SK-N-SH (cell line): ENCODE measurements at regions not wholly inside any gene's neighbourhood (a gene's known extent, or its start where the extent isn't known, plus 50 kb on each side); places are given as distances from the start of the nearest gene placed in this dataset.

Source experiments
- CTCF ChIA-PET: fragments of 300-600, 350-600 bp; formaldehyde crosslinking; extraction: SDS; loops from one replicate; lab custom pipeline; 2021; lab: Yijun Ruan, JAX
- POLR2A ChIA-PET: fragments of 350-600 bp; sonication (Branson Sonifier 250); formaldehyde crosslinking; extraction: SDS; loops from one replicate; lab custom pipeline; 2020; ENCODE audit warnings: antibody characterized with exemption, inconsistent platforms; lab: Yijun Ruan, JAX
- DNase-seq: peaks from one replicate; pipeline ENCODE4 v3.0.0; 2012
- H2AFZ ChIP-seq: fragments of 200-600 bp; sonication (generic); 2 replicates; pipeline ENCODE4 v1.8.1; 2016; ENCODE audit warnings: antibody characterized with exemption, mild to moderate bottlenecking, low read depth
- H3F3A ChIP-seq: fragments of 200-600 bp; sonication (generic); replicated peaks from 2 replicates; pipeline ENCODE3; 2016; ENCODE audit warnings: antibody characterized with exemption, mild to moderate bottlenecking; ENCODE audit not compliant: insufficient read depth
- H3K27ac ChIP-seq, 2 experiments: fragments of 200-500 bp in 1 of 2; fragments of 200-600 bp in 1 of 2; sonication (Bioruptor generic) in 1 of 2; sonication (generic), shearing (Covaris generic) in 1 of 2; 2 replicates each; pipeline versions ENCODE4 v1.5.1 to v1.6.1; 2014 to 2016; ENCODE audit warnings: low read depth in 2 of 2, inconsistent platforms in 1 of 2, low read length in 1 of 2, mild to moderate bottlenecking in 1 of 2, mixed read lengths in 1 of 2
- H3K27me3 ChIP-seq: fragments of 200-600 bp; sonication (generic), shearing (Covaris generic); 2 replicates; pipeline ENCODE4 v1.6.1; 2016; ENCODE audit warnings: mixed run types; ENCODE audit not compliant: insufficient read depth
- H3K36me3 ChIP-seq, 2 experiments: fragments of 200-500 bp in 1 of 2; fragments of 200-600 bp in 1 of 2; sonication (Bioruptor generic) in 1 of 2; sonication (generic) in 1 of 2; replicated peaks in 1 of 2; 2 replicates each; pipeline versions ENCODE3 to v1.5.1; 2014 to 2016; ENCODE audit warnings: low read length in 1 of 2, mild to moderate bottlenecking in 1 of 2; ENCODE audit not compliant: insufficient read depth in 2 of 2, control insufficient read depth in 1 of 2
- H3K4me1 ChIP-seq, 2 experiments: fragments of 200-500 bp in 1 of 2; fragments of 200-600 bp in 1 of 2; sonication (Bioruptor generic) in 1 of 2; sonication (generic), shearing (Covaris generic) in 1 of 2; 2 replicates each; pipeline versions ENCODE4 v1.5.1 to v1.6.1; 2014 to 2016; ENCODE audit warnings: low read depth in 1 of 2, low read length in 1 of 2, mixed run types in 1 of 2; ENCODE audit not compliant: insufficient read depth in 2 of 2, control insufficient read depth in 1 of 2
- H3K4me2 ChIP-seq: fragments of 200-600 bp; sonication (generic), shearing (Covaris generic); 2 replicates; pipeline ENCODE4 v1.6.1; 2017; ENCODE audit warnings: mixed run types
- H3K4me3 ChIP-seq, 2 experiments: fragments of 200-500 bp in 1 of 2; fragments of 200-600 bp in 1 of 2; sonication (Bioruptor generic) in 1 of 2; sonication (generic), shearing (Covaris generic) in 1 of 2; 2 replicates each; pipeline versions ENCODE4 v1.5.1 to v1.8.1; 2014 to 2016; ENCODE audit warnings: low read depth in 2 of 2, inconsistent platforms in 1 of 2, low read length in 1 of 2, mild to moderate bottlenecking in 1 of 2, mixed read lengths in 1 of 2, moderate library complexity in 1 of 2
- H3K79me2 ChIP-seq: fragments of 200-600 bp; sonication (generic); 2 replicates; pipeline ENCODE4 v1.8.1; 2017; ENCODE audit warnings: mild to moderate bottlenecking; ENCODE audit not compliant: insufficient read depth
- H3K9ac ChIP-seq: fragments of 200-600 bp; sonication (generic); 2 replicates; pipeline ENCODE4 v1.6.1; 2017; ENCODE audit warnings: mixed run types
- H3K9me2 ChIP-seq: fragments of 200-600 bp; sonication (generic); 2 replicates; pipeline ENCODE4 v1.6.1; 2017; ENCODE audit warnings: mixed run types
- H3K9me3 ChIP-seq: fragments of 200-600 bp; sonication (generic); 2 replicates; pipeline ENCODE4 v1.6.1; 2017; ENCODE audit warnings: mixed run types, mild to moderate bottlenecking, moderate library complexity
- H4K20me1 ChIP-seq: fragments of 200-600 bp; sonication (generic); 2 replicates; pipeline ENCODE4 v1.6.1; 2017; ENCODE audit warnings: mild to moderate bottlenecking, mixed run types; ENCODE audit not compliant: insufficient read depth
- EP300 ChIP-seq, 2 experiments: IDR thresholded peaks; 2 replicates each; pipeline versions ENCODE4 v1.4.0 to v1.6.1; 2012; ENCODE audit warnings: borderline replicate concordance in 1 of 2, low read depth in 1 of 2, low read length in 1 of 2
- EZH2phosphoT487 ChIP-seq: fragments of 200-600 bp; sonication (generic); IDR thresholded peaks from 2 replicates; pipeline ENCODE4 v1.6.1; 2017; ENCODE audit warnings: low read depth, mixed run types, mild to moderate bottlenecking, antibody characterized with exemption, moderate library complexity, borderline replicate concordance
- FOSL2 ChIP-seq: IDR thresholded peaks from 2 replicates; pipeline ENCODE4 v1.4.0; 2012; ENCODE audit warnings: low read depth, mild to moderate bottlenecking, moderate library complexity, borderline replicate concordance
- FOXM1 ChIP-seq: IDR thresholded peaks from 2 replicates; pipeline ENCODE4 v1.4.0; 2012; ENCODE audit warnings: low read depth, mild to moderate bottlenecking
- GABPA ChIP-seq: IDR thresholded peaks from 2 replicates; pipeline ENCODE4 v1.4.0; 2012; ENCODE audit warnings: low read depth, mild to moderate bottlenecking
- GATA2 ChIP-seq: sonication (generic); formaldehyde crosslinking; IDR thresholded peaks from 2 replicates; pipeline ENCODE4 v1.5.0; 2020; ENCODE audit warnings: mild to moderate bottlenecking, missing genetic modification reagents
- MAX ChIP-seq: IDR thresholded peaks from 2 replicates; pipeline ENCODE4 v1.4.0; 2012; ENCODE audit warnings: low read depth
- RCOR1 ChIP-seq: fragments of 150-350 bp; IDR thresholded peaks from 2 replicates; pipeline ENCODE4 v1.6.1; 2017; ENCODE audit warnings: antibody characterized with exemption, low read length
- RFX5 ChIP-seq: IDR thresholded peaks from 2 replicates; pipeline ENCODE4 v1.6.1; 2012; ENCODE audit warnings: mild to moderate bottlenecking, improper control_type of control experiment, low read length
- RXRA ChIP-seq: IDR thresholded peaks from 2 replicates; pipeline ENCODE4 v1.4.0; 2012; ENCODE audit warnings: low read depth, mild to moderate bottlenecking, borderline replicate concordance
- SIN3A ChIP-seq: IDR thresholded peaks from 2 replicates; pipeline ENCODE4 v1.6.1; 2012; ENCODE audit warnings: low read depth, mild to moderate bottlenecking, low read length, moderate library complexity, borderline replicate concordance
- TAF1 ChIP-seq: IDR thresholded peaks from 2 replicates; pipeline ENCODE4 v1.6.1; 2012; ENCODE audit warnings: low read depth, mild to moderate bottlenecking, low read length, moderate library complexity, borderline replicate concordance
- TEAD4 ChIP-seq: IDR thresholded peaks from 2 replicates; pipeline ENCODE4 v1.4.0; 2012; ENCODE audit warnings: mild to moderate bottlenecking, borderline replicate concordance; ENCODE audit not compliant: insufficient read depth
- USF2 ChIP-seq: fragments of 150-350 bp; IDR thresholded peaks from 2 replicates; pipeline ENCODE4 v1.6.1; 2017; ENCODE audit warnings: antibody characterized with exemption, low read length, low read depth, borderline replicate concordance
- ZBTB33 ChIP-seq: IDR thresholded peaks from 2 replicates; pipeline ENCODE4 v1.4.0; 2012; ENCODE audit warnings: low read depth, borderline replicate concordance
- WGBS: methylation state at CpG from one replicate; pipeline ENCODE4 v1.1.6; 2017; ENCODE audit warnings: low lambda C conversion rate; 5-methylcytosine and 5-hydroxymethylcytosine counted together

GRCh38 chr9:135416664-135417290, 62.8 kb upstream of the PPP1R26 start:
- no peaks in the 10 kb centered on the region; a peak in 1 of 4 replicates for H3K4me1 ChIP-seq
- CTCF ChIA-PET, result interaction anchor here (1.4 to 11.2 kb wide), 4 partner anchors 11 to 638 kb away, joined by 3 to 290 read pairs (median 4); partner anchors contain the start of gene OLFM1
- no peaks in the 10 kb centered on the region for H3K9me2 ChIP-seq
- no peaks in the 10 kb centered on the region for H3K27me3 ChIP-seq
- H4K20me1 ChIP-seq, result no peaks in the 10 kb centered on the region
- no peak overlapping the region for H3K9ac ChIP-seq
- H3K27ac ChIP-seq, result no peak overlapping the region
- no peaks in the 10 kb centered on the region for H3K79me2 ChIP-seq
- no peak overlapping the region for H3K4me2 ChIP-seq
- no peaks in the 10 kb centered on the region for H3K9me3 ChIP-seq
- WGBS, result 41% methylated on average over 10 of the region's 10 CpGs
- POLR2A ChIA-PET, result no interaction called here
- no peaks in the 10 kb centered on the region for H3K36me3 ChIP-seq
- H3K4me3 ChIP-seq, result no peak overlapping the region
- no peak for DNase-seq
- TF ChIP-seq TEAD4, result no peak
- no peak for TF ChIP-seq FOSL2
- TF ChIP-seq GABPA, result no peak
- no peak for TF ChIP-seq TAF1
- TF ChIP-seq RXRA, result no peak
- TF ChIP-seq GATA2 (CRISPR knock-in tag), result no peak
- TF ChIP-seq EP300 (IDR thresholded peaks at IDR 0.05; ENCODE audit: borderline replicate concordance in 1 of 2, low read depth in 1 of 2, low read length in 1 of 2), result no peak
- TF ChIP-seq RCOR1, result no peak
- no peak for TF ChIP-seq EZH2phosphoT487
- TF ChIP-seq RFX5, result no peak
- no peak for TF ChIP-seq FOXM1
- no peak for TF ChIP-seq MAX
- no peak for TF ChIP-seq SIN3A
- no peak for TF ChIP-seq ZBTB33
- TF ChIP-seq USF2, result no peak
- no peaks in the 10 kb centered on the region for H3F3A ChIP-seq
- no peak overlapping the region for H2AFZ ChIP-seq
